ENCODE measurements at regions not wholly inside any gene's neighbourhood (a gene's known extent, or its start where the extent isn't known, plus 50 kb on each side); places are given as distances from the start of the nearest gene placed in this dataset.

DNA sequence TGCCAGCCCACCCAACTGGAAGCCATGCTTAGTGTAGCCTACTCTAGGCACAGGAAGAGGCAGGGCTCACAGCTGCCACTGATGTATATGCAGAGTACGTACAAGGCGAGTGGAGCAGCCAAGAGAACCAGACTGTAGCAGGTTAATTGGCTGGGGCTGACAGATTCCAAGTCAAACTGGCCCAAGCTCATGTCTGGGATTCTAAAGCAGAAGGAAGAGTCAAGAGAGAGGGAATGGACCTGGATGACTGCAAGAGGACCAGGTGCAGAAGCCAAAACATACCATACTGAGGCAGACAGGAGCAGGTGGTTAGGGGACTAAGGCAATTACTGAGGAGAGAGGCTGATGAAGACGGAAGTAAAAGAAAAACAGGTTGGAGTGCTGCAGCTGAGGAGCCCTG, 51.3 kb upstream of the LRRN2 start:
- no peak for DNase-seq (ENCODE audit: low read depth, low spot score)

DNA sequence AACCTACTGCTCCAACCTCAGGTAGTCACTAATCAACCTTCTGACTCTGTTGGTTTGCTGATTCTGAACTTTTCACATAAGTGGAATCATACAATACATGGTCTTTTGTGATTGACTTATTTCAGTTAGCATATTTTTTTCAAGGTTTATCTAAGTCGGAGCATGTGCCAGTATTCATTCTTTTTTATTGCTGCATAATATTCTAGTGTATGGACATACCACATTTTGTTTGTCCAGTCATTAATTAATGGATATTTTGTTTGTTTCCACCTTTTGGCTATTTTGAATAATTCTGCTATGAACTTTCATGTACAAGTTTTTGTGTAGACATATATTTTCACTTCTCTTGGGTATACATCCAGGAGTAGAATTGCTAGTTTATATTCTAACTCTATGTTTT, 53.0 kb upstream of the LRRN2 start:
- DNase-seq (ENCODE audit: low read depth, low spot score): no peak

DNA sequence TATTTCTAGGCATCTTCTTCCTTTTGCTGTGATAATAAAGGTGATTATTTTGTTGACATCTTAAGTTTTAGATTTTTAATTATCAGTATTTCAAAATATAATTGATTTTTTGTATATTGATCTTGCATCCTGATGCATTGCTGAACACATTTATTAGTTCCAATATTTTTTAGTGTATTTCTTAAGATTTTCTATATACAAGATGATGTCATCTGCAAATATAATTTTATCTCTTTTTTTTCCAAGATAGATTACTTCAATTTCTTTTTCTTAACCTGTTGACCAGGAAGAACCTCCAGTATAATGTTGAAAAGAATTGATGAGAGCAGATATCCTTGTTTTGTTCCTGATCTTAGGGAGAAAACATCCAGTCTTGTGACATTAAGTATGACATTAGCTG, 54.8 kb upstream of the LRRN2 start:
- no peak for DNase-seq (ENCODE audit: low read depth, low spot score)

DNA sequence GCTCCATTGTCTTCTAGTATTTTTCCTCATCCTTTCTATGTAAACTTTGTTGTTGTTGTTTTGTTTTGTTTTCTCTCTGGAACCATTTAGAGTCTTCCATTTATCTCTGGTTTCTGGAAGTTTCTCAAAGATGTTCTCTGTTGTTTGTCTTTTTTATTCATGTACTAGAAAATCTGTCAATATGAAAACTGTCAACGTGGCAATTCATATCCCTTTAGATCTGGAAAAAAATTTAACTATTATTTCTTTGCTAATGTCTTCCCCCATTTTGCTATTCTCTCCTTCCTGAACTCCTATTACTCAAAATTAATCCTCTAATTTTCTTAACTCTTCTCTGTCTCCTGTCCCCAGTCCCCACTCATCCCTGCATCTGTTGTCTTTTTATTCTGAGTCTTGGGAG, 55.9 kb upstream of the LRRN2 start:
- DNase-seq (ENCODE audit: low read depth, low spot score): no peak

DNA sequence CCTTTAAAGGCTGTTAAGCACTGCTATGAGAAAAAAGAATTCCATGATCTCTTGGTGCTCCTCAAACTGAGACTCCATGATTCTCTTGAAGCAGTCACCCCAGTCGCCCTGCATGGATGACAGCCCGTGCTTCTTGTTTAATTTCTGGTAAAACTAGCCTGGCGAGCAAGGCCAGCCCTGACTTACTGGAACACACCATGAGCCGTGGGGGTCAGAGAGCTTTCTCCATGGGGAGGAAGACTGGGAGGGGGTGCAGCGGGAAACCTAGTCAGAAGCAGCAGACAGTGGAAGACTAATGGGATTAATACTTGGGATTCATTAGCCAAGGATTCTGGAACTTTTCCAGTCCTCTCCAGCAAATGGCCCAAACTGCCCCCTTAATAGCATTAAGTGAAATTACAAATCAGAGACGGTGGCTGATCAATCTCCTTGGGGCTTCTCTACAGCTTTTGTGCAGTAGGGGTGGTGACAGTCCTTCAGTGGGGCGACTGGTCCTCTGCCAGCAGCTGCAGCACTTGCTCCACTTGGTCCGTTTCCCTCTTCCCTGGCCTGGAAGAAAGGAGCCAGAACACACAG, 57.2 kb upstream of the LRRN2 start:
- no peak for DNase-seq (ENCODE audit: low read depth, low spot score)

DNA sequence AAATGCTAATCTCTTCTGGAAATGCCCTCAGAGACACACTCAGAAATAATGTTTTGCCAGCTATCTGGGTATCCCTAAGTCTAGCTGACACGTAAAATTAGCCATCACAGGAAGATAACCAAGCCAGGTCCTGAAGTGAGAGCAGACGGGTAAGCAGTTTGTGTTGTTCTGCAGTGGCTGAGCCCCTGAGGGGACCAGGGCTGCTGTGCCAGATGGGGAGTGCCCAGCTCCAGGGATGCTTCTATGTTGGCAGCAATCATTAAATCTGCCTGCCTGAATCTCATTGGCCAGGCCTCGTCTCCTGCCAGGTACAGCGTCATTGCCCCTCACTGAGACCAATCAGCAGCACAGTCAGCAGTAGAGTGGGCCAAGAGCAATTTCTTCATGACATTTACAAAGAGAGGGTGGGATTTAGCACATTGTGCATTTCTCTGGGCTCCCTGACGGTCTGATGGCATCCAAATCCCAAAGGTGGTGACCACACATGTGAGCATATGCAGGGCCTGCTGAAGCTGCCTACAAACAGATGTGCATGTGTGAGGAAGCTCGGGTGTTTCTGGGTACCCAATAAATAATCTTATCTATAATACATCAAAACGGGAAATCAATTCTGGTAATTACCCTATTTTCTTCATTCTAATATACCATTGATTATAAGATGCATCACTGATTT, 58.7 kb upstream of the LRRN2 start:
- DNase-seq (ENCODE audit: low read depth, low spot score): no peak

DNA sequence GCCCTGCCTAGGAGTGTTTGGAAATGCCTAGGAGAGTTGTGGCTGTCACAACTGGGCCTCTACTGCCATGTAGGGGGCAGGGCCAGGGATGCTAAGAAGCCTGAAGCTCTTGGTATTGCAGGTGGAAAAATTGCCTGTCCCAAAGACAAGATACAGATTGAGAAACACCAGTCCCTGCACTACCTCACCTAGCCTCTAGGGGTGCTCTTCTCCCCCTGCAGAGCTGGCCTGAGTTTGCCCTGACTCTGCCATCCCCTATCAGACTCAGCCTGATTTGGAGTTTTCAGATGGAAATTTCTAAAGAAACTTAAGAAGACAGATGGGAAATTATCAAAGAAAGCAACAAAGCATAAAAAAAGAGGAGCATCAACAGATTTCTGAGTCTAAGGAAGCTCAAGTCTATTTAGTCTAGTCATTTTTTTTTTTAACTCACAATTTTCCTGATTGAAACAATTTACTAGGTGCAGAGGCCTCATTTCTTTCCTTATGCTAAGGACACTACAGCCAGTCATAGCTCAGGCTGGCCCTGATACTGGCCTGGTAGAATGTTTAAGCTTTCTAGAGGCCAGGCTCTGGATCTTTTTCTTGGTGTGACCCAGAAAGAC, 61.4 kb upstream of the LRRN2 start:
- DNase-seq (ENCODE audit: low read depth, low spot score): peak; percentile 35

DNA sequence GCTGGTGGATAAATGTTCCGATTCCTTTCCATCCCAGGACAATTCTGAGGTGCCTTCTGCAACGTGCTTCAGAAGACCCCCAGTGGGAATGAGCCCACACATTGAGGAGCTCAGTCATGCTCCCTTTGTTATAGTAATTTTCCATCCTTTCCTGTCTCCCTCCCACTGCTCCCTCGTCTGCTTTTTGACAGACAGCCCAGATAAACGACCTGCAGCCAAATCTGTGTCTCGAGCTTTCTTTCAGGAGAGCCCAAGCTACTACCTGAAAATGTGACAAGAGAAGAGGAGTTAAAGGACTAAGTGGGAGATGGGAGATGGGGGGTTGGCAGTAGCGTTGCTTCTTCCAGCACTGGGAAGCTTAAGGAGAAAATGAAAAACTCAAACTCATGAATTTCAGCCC, 65.9 kb upstream of the LRRN2 start:
- no peak for DNase-seq (ENCODE audit: low read depth, low spot score)

DNA sequence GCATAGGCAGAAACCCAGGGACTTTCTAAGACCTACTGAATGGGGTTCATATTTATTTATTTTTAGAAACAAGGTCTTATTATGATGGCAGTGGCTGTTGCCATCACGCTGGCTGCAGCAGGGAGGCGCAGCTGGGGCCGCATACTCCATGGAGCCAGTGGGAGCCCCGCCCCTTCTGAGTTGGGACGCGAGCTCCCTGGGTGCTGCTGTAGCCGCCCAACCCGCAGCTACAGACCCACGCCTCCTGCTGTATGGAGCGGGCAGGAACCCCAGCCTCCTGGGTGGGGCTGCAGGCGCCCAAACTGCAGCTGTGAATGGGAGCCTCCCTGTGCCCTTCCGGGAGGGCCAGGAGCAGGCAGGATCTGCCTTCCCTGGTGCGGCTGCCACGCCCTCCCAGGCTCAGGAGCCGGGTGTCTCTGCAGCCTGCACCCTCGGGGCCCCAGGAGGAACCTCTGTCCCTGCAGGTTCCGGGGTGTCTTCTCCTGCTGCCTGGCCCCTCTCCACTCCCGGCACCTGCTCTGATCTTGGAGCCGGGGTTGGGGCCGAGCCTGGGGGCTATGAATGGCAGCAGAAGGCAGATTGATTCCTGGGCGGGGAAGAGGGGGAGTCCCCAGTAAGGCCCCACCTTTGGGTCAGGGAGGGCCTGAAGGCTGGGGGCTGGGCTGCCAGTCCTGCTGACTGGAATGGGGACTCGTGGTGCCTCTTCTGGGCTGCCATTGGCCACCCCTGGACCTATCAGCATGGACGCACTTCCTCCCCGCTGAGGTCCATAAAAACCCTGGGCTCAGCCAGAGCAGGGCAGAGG, 66.5 kb upstream of the LRRN2 start:
- DNase-seq (ENCODE audit: low read depth, low spot score): no peak

DNA sequence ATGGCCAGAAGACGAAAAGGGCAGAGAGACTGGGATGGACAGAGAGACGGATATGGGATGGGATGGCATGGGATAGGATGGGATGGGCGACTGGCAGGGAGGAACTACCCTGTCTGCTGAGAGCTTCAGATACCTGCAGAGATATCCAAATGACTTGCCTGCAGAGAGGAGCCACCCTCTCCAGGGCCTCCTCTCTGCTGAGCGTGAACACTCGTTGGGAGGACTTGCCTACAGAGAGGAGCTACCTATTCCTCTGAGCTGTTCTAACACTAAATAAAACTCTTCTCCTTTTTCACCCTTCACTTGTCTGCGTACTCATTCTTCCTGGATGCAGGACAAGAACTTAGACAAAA, 67.1 kb upstream of the LRRN2 start:
- DNase-seq (ENCODE audit: low read depth, low spot score): no peak

DNA sequence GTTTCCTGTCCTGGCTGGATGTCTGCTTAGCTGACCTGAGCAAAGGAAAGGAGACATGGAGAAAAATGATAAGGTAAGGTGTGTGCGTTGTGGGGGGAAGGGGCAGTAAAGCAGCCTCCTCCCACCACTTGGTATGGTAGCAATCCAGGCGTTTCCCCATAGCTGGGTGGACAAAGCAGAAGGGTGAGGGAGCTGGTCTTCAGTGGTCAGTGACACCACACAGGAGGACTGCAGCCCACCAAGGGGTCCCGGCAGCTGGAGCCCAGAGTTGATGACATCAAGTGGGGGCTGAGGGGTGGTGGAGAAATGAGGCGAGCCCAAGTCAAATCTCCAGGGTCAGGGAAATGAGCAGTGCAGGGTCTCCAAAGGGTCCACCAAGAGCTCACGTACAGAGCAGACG, 69.3 kb upstream of the LRRN2 start:
- no peak for DNase-seq (ENCODE audit: low read depth, low spot score)

DNA sequence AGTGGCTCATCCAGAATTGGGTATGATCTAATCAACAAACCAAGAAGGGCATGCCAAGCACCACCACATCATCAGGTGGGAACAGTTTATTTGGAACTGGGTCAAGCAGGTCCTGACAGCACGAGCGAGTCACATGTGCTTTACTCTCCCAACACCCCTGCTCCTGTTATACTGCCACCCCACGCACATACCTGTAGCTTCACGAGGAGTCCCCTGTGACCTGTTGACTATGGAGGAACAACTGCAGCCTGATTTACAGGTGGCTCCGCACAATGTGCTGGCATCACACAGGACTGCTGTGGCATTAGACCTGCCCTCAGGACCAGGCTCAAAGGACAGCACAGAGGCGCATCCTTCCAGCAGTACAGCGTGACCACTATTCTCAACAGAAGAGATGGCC, 70.8 kb upstream of the LRRN2 start:
- DNase-seq (ENCODE audit: low read depth, low spot score): no peak

DNA sequence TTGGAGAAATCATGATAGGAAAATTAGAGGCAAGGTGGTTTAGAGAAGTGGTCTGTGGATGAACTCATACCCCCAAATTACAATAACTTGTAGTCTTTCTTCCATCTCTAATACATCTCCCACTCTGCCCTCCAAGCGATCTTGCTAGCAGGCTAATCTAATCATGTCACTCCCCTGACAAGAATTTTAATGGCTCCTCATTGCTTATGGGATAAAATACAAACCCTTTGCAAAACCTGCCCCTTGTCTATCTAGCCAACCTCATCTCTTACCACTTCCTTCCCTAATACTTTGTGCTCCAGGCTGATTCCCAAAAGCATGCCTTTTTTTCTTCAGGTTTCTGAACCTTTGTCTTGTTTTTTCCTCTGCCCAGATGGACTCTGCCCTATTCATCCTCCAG, 71.3 kb upstream of the LRRN2 start:
- DNase-seq (ENCODE audit: low read depth, low spot score): no peak

DNA sequence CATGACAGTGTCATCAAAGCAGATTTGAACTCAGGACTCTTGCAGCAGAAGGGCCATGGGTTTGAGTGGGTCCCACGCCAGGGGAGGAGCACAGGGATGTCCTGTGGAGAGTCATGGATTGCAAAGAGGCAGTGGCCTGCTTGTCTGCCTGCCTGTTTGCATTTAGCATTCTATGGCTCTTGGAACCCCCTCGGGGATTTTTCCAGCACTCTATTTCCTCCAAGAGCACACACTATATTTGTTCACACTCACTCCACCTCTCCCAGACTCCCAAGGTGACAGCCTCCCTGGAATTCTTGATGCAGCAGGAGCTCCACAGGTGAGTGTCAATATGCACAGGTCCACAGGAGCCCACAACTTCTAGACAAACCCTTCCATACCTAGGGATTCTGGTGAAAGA, 73.1 kb upstream of the LRRN2 start:
- no peak for DNase-seq (ENCODE audit: low read depth, low spot score)

DNA sequence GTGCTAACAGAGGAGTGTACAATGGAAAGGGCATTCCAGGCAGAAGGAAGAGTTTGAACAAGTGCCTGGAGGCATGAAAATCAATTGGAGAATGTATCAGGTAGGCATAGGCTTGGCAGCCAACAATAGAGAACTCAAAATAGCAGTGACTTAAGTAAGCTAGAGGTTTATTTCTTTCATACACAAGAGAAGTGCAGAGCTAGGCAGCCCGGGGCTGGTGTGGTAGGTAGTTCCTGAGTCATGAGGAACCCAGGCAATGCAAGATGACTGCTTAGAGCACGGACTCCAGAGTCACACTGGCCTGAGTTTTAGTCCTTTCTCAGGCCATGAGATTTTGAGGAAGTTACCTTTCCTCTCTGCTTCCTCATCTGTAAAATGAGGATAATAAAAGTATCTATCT, 74.8 kb upstream of the LRRN2 start:
- no peak for DNase-seq (ENCODE audit: low read depth, low spot score)

DNA sequence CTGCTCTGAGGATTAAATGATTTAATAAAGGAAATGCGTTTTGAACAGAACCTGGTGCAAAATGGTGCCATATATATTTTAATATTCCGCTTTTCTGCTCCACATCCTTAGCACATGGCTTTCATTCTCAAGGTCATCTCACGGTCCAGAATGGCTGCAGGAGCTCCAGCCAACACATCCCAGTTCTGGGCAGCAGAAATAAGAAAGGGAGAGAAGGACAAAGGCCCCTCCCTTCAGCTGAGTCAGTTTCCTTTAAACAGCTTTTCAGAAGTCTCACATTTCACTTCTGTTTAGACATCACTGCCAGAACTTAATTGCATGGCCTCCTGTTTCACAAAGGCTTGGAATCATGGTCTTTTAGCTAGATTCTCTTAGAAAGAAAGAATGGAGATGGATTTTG, 75.2 kb upstream of the LRRN2 start:
- no peak for DNase-seq (ENCODE audit: low read depth, low spot score)

DNA sequence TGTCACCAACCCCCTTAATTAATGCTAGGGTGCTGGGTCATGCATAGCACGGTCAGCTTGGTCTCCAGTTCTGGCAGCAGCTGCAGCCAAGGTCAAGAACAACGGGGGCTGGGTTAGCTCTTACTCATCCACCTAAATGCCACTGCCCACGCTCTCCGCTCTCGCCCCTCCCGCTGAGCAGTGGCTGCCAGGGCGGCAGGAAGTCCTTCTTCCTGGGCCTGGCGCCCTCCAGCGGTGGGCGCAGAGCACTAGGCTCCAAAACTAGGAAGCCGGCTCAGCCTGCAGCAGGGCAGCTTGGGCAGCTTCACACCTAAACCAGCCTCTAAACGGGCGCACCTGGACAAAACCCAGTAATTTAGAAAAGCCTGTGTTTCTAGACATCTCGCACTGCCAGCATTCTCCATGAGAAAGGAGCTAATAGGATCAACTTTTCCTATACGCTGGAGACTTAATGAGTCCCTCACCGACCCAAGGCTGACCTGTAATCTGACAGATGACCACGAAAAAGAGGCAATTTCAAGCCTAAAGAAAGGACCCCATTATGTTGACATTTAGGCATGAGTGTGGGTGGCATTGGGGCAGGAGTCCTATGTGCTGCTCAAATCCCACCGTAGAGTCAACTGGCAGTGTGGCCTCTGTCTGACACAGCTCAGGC, 78.4 kb upstream of the LRRN2 start:
- DNase-seq (ENCODE audit: low read depth, low spot score): peak; percentile 38

DNA sequence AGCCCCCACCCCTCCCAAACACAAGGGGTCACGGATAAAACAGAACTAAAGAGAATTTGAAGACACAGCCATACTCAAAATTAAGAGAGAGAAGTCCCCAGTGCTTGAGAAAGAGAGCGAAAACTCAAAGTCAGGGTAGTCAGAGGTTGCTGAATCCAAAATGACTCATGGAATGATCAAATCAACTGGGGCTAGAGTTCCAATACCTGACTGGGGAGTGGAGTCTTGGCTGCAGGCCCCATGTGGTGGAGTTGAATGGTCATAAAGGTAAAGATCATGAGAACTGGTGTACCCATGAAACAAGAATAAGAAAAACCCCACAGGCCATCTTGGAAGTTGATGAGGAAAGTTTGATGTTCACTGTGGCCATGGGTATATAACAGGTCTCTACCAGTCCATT, 84.5 kb upstream of the LRRN2 start:
- no peak for DNase-seq (ENCODE audit: low read depth, low spot score)

DNA sequence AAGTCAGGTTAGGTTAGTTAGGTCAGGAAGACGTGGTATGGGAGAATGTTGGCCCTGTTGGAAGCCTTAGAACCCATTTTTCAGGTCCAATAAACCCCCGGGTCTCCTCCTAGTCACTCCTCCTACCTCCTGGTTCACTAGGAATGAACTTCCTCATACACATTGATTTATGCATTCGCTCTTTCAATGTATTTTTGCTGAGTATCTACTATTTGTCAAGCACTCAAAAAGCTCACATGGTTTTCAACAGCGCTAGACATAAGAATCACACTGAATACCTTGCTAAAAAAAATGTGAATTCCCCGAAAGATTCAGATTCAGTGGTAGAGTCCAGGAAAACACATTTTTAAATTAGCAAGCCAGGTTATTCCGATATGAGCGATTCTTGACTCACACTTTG, 85.8 kb upstream of the LRRN2 start:
- no peak for DNase-seq (ENCODE audit: low read depth, low spot score)

DNA sequence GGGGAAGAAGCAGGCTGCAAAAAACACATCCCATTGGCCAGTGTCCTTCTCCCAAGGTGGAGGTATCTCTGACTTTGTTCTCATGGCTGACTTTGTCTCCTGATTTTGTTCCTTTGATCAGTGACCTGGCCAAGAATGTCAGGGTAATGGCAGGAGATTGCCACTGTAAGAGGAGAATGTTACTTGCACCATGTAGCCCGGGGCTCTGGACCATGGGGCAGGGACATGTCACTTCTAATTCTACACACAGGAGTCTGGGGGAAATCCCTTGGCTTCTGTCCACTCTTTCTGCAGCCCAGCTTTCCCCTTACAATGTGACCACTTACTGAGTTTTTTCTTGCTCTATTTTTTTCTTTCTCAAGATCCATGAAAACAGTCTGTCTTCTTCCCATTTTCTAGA, 87.7 kb upstream of the LRRN2 start:
- no peak for DNase-seq (ENCODE audit: low read depth, low spot score)

DNA sequence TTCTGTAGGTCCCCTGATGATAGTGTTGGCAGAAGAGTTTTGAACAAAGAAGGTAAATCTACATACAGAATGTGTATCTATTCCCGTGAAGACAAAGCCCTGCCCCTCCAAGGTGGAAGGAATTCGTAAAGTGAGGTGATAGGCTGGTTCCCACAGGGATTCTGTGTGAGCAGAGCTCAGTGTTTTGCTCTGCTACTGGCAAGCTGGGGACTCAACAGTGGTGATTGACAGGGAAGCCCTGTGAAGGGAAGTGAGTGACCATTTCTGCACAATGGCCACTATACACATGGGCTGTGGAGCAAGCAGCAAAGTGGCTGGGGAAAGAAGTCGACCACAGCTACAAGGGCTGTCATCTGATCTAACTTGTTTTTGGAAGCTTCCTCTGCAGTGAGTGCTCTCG, 90.0 kb upstream of the LRRN2 start:
- no peak for DNase-seq (ENCODE audit: low read depth, low spot score)

DNA sequence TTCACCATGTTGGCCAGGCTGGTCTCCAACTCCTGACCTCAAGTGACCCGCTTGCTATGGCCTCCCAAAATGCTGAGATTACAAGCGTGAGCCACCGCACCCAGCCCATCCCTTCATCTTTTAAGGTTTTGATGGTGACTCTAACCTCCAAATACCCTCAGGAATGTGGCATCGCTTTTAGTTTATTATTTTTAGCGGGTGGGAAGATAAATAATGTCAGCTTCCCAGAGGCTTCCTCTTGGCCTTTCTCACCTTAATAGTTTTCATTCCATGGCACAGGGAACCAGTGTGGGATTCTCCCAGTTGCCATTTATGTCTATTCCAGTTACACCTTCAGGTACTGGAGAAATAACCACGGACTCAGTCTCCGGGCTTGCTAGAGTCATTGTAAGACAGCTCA, 92.1 kb upstream of the LRRN2 start:
- no peak for DNase-seq (ENCODE audit: low read depth, low spot score)
